Suprapubic skin (tissue), 4 donors: ENCODE measurements at regions not wholly inside any gene's neighbourhood (a gene's known extent, or its start where the extent isn't known, plus 50 kb on each side); places are given as distances from the start of the nearest gene placed in this dataset.

ENCODE experiments used
- EP300 ChIP-seq: sonication (generic); formaldehyde crosslinking; IDR thresholded peaks from one replicate; pipeline ENCODE4 v1.6.1; 2017; ENCODE audit warnings: antibody characterized with exemption
- POLR2A ChIP-seq, 2 donors: fragments of 450-650 bp; IDR thresholded peaks; one replicate each; pipeline ENCODE4 v1.6.1; 2017; ENCODE audit warnings: antibody characterized with exemption in 2 of 2, mild to moderate bottlenecking in 2 of 2, moderate library complexity in 2 of 2
- POLR2AphosphoS5 ChIP-seq, 3 donors: sonication (generic); formaldehyde crosslinking; IDR thresholded peaks; one replicate each; pipeline ENCODE4 v1.6.1; 2017; ENCODE audit warnings: antibody characterized with exemption in 3 of 3
- TF ChIP-seq, protein P1 (sequence below), 2 donors: fragments of 200-600 bp in 1 of 2; fragments of 450-650 bp in 1 of 2; sonication (generic) in 1 of 2; IDR thresholded peaks; one replicate each; pipeline ENCODE4 v1.5.1; 2016 to 2019; ENCODE audit warnings: antibody characterized with exemption in 2 of 2, mild to moderate bottlenecking in 1 of 2, moderate library complexity in 1 of 2

DNA sequence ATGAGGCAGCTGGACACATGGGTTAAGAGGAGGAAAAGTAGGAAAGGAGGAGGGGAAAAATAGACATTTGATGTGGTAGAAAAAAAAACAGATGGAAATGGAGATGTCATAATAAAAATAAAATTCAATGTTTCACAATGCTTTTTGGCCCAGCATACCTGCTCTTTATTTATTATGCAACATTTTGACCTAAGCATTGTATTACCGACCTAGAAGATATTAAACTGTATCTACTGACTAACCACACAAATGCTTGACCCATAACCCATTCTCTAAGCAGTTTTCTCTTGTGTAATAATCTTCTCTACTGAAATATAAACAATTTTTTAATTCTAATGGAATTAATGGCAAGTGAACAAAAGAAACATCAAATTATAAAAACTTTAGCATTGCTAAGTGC lies 362.3 kb downstream of the FBXO15 start:
- TF ChIP-seq POLR2A (IDR thresholded peaks at IDR 0.05) (no peak), POLR2AphosphoS5 (IDR thresholded peaks at IDR 0.05) (no peak), EP300 (no peak)
- TF ChIP-seq, protein P1, sequence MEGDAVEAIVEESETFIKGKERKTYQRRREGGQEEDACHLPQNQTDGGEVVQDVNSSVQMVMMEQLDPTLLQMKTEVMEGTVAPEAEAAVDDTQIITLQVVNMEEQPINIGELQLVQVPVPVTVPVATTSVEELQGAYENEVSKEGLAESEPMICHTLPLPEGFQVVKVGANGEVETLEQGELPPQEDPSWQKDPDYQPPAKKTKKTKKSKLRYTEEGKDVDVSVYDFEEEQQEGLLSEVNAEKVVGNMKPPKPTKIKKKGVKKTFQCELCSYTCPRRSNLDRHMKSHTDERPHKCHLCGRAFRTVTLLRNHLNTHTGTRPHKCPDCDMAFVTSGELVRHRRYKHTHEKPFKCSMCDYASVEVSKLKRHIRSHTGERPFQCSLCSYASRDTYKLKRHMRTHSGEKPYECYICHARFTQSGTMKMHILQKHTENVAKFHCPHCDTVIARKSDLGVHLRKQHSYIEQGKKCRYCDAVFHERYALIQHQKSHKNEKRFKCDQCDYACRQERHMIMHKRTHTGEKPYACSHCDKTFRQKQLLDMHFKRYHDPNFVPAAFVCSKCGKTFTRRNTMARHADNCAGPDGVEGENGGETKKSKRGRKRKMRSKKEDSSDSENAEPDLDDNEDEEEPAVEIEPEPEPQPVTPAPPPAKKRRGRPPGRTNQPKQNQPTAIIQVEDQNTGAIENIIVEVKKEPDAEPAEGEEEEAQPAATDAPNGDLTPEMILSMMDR (IDR thresholded peaks at IDR 0.05): no peak
